HG02623 (cell line): ENCODE measurements at regions not wholly inside any gene's neighbourhood (a gene's known extent, or its start where the extent isn't known, plus 50 kb on each side); places are given as distances from the start of the nearest gene placed in this dataset.
"Not testable (repeated sequence)": the region's sequence is repeated elsewhere in the genome, so short reads cannot be mapped to it uniquely, and the experiment has no call there.

Source experiments
- ATAC-seq: cut with Tn5 transposase; IDR thresholded peaks from one replicate; pipeline ENCODE4 v1.9.1; 2021; ENCODE audit warnings: moderate library complexity; ENCODE audit not compliant: unreplicated experiment

DNA sequence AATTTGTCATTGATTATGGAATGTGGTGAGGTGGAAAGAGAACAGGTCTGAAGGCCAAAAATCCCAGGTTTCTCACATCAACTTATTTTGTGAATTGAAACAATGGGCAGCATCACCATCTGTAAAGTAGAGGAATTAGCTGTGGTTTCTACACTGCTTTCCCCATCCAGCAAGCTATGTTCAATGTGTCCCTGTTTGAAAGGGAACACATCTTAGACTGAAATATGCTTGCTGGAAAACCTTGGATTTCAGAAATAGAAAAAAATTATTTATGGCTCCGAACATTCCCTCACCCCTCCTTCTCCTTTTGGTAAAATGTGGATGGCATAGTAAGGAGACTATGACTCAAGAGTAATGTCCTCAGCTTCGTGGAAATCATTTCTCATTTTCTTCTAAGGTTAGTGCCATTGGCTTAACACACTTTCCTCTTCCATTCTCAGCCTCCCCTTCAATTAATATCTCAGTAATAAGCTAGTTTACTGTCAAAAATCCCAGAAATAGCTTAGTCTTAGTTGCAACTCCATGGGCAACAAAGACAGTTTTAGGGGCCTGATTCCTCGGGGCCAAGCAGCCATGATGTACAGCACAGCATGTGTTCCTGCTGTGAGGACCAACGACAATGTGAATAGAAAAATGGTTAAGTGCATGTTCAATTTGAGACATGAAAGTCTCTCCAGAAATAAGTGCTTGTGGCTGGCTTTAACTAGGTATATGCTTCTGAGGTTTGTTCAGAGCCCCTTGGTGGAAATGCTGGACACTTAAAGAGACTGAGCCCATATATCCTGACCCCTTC lies 205.8 kb upstream of the SLC38A2 start:
- ATAC-seq = no peak

DNA sequence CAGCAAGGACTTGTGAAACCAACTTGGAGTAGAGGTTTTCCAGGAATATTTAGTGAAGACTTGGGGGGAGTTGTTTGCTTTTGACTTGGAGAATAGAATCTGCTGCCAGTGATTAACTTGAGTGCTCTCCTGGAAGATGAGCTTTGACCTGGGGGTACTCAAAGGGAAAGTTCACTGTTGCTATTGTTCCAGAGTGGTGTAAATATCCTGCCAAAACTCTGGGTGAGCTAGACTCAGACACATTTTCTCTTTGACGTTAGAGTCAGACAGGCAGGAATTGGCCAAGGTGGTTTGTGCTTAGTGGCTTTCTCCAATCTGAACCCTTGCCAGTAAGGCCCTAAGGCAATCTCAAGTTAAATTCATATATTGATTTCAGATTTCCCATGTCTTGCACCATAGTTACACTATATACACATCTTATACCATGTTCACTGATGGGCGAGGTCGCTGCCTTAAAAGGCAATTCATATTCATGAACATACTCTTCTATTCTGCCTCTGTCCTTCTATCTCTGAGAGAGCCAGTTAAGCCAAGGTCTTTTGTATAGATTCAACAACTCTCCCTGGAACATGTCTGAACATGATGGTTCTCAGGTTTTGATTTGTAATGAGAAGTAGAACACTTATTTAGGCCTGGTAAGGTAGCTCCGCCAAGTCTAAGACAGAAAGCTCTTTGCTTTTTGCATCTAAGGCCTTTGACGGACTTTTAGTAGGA lies 204.6 kb upstream of the SLC38A2 start:
- ATAC-seq = no peak

DNA sequence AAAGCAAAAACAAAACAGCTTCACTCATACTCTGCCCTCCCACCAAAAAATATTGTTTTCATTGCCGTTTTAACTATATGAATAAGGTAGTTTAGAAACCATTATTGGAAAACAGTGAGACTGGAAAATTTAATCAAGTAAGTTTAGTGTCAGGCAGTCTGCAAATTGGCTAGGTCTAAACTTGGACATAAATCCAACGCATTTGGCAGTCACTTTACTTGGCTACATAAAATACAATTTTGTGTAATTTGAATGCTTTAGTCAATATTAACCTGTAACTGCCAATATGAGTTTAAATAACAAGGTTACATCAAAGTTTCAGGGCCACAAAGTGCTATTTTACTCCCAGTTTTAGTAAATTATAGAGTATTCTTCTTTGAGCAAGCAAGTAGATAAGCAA lies 202.3 kb upstream of the SLC38A2 start:
- no peak for ATAC-seq

DNA sequence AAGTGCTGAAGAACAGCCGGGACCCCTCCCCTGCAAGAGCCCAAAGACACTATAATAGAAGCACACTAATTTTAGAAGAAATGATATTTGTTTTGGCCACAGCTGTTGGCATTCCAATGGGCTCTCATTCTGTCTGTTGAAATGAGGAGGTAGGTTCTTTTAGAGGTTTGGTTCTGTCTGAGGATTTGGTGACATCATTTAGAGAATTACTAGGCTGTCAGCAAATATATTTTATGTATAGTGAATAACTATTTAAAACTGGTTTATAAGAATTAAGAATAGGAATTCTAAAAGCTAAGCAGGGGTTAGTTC lies 200.7 kb upstream of the SLC38A2 start:
- ATAC-seq = no peak

DNA sequence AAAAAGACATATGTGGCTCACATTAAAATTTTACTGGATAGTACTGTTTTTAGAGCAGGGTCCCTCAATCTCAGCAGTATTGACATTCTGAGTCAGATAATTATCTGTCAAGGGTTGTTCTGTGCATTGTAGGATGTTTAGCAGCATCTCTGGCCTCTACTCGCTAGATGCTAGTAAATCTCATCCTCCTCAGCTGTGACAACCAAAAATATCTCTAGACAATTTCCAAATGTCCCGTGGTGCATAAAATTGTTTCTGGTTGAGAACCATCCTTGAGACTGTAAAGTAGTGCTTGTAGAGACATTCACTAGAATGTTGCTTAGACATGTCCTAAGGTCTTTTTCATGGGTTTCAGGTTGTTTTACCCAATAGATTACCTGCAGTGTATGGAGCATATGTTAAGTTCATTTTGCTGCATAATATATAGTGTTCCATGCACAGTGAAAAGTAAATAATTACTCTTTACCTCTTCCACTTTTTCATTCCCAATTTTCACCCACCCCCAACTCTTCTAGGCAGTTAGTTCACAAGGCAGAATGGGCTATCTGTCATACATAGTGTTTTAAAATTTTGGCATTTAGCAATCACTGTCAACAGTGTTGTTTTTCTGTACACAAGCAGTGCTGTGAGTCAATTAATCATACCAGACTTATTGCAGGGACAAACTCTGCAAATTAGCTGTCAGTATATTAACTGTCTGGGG lies 200.2 kb upstream of the SLC38A2 start:
- ATAC-seq = no peak

DNA sequence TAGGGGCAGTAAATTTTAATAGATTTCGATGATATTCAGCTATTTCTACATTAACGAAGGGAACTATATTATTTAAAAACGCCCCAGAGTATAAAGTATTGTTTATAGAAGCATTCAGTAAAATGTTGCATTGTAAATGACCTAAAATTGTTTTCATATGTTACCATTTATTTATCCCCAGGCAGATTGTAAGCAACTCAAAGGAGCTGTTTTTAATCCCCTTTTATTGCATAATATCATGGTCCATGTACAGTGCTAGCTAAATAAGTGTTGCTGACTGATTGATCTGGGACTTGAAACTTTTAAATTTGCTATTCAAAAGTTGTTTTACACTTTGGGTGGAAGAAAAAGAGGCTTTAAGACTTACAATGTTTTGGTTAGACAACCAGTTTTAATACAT lies 199.0 kb upstream of the SLC38A2 start:
- no peak for ATAC-seq

DNA sequence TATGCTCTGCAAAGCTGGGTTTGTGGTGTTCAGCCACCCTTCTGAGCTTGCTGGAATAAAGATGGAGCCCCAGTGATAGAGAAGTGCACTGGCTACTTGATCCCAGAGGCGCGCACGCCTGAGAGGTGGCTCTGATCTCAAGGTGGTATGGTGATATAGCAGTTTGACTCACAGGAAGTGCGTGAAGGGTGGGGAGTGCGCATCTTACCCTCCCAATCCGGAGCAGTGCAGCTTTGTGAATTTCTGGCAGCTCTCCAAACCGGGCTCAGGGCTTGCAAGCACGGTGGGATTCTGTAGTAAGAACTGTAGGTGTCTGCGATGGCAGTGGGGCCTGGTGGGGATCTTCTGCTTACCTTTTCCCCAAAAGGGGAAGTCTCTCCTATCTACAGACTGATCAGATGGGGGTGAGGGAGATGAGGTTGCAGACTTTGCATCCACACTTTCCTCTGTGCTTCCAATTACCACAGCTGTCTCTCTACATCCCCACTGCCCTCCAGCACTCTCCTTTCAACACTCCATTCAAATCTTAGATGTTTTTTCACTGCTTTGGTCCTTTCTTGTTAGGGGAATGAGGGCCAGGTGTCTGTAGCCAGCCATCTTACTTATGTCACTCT lies 197.4 kb upstream of the SLC38A2 start:
- ATAC-seq = no peak

DNA sequence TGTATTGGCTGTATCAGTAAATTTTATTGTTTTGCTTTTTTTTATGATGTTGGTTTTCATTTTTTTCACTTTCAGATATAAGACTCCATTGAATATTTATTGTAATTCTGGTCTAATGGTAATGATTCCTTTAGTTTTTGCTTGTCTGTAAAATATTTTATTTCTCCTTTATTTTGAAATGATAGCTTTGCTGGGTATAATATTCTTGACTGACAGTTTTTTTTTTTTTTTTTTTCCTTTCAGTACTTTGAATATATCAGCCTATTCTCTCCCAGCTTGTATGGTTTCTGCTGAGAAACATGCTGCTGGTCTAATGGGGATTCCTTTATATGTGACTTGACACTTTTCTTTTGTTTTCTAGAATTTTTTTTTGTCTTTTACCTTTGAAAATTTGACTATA lies 195.1 kb upstream of the SLC38A2 start:
- no peak for ATAC-seq

DNA sequence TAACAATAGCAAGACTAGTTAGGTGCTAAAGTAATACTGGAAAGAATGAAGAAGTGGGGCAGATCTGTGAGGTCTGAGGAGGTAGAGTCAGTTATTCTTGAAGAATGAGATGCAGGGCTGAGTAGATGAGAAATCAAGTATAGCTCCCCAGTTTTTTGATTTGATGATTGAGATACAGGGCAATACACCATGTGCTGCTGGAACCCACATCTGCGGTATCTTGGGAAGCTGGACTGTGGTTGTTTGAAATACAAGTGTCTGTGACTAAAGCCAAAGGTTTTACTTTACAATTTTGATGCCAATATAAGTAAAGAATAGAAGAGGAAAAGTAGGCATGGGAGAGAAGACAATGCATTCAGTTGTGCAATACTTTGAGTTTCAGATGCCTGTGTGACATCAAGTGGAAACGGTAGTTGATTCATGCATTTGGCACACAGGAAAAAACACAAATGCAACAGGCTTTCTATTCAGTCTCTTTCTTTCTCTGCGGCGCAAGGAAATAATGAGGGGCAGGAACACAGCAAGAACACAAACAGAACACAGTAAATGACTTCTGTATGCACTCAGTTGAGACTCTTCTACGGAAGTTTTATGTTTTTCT lies 190.2 kb upstream of the SLC38A2 start:
- ATAC-seq = no peak

DNA sequence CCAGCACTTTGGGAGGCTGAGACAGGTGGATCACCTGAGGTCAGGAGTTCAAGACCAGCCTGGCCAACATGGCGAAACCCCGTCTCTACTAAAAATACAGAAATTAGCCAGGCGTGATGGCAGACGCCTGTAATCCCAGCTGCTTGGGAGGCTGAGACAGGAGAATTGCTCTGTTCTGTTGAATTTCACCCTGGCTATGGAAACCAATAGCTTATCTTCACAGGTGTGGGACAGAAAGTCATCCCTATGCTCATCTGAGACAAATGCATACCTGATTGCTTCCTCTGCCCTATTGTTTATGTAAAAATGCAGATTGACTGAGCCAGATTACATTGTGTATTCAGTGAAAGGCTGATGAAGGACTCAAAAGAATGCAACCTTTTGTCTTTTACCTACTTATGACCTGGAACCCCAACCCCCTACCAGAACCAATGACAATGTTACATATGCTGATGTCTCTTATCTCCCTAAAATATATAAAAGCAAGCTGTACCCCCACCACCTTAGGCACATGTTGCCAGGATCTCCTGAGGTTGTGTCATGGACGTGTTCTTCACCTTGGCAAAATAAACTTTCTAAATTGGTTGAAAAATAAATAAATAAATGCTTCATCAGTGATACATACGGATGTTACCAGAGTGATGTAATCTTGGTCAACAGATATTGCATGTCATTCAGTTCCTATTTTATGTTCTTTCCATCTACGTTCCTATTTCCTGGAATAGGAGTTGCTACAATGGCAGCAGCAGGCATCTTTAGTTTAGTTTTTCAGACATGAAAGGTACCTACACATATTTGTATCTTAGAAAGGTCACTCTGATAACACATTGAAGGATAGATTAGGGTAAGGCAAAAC lies 189.4 kb upstream of the SLC38A2 start:
- ATAC-seq = not testable (repeated sequence)

DNA sequence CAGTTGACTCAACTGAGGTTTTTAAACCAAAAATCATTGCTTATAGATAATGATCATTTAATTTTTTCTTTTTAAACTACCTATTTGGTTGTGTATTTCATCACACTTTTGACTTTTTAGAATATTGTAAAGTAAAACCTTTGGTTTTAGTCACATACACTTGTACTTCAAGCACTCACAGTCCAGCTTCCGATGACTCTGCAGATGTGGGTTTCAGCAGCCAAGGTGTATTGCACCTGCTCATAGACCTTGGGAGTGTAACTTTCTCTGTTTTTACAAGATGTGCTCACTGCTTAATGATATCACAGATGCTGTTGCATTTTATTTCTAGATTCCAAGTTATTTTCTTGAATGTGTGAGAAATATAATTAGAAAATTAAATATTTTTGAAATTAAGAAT lies 188.3 kb upstream of the SLC38A2 start:
- ATAC-seq = no peak

DNA sequence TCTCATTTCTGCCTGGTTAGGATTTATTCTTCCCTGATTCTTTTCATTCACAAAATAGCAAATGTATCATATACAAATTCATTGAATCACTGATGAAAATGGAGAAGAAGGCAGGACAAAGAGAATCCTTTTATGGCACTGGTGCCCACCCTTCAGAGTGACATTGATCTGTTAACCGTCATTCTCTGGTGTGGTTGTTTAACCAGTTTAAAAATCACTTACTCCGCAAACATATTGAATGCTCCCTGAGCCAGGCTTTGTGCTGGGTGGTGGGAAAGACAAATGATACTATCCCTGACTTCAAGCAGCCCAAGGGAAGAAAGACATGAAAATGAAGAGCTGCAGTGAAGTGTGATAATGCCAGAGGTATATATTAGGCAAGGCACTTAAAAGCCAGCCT lies 187.5 kb upstream of the SLC38A2 start:
- no peak for ATAC-seq

DNA sequence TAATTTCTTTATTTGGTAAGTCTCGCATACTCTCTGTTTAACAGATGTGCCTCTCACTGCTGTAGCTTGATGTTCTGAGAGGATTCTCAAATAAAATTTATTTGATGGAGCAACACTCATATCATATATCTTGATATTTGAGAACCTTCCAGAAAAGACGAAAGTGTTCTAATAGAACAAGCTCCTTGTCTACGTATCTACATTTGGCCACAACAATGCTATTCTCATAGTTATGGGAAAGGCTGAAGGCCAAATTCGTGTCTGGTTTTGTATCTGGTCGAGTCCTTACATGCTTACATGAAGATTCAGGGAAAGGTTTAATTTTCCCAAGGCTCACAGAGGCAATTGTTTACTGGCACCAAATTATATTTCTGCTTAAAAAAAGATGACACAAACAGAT lies 186.7 kb upstream of the SLC38A2 start:
- no peak for ATAC-seq

DNA sequence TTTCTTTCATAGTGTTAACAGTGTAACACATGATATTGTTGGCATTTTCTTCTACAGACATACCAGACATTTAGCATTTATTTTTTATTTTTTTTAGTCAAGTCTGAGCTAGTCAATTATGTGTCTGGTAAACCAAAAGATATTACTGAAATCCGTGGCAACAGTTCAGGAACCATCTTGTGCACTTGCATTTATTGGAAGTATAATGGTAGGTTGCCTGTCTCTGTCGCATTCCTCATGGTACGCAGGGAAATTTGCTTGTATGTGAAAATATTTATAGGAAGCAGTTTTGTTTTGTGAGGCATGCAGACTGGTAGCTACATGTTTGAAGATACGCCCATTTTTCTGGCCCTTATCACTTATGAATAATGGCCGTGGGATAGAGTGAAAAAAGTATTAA lies 186.1 kb upstream of the SLC38A2 start:
- ATAC-seq = no peak

DNA sequence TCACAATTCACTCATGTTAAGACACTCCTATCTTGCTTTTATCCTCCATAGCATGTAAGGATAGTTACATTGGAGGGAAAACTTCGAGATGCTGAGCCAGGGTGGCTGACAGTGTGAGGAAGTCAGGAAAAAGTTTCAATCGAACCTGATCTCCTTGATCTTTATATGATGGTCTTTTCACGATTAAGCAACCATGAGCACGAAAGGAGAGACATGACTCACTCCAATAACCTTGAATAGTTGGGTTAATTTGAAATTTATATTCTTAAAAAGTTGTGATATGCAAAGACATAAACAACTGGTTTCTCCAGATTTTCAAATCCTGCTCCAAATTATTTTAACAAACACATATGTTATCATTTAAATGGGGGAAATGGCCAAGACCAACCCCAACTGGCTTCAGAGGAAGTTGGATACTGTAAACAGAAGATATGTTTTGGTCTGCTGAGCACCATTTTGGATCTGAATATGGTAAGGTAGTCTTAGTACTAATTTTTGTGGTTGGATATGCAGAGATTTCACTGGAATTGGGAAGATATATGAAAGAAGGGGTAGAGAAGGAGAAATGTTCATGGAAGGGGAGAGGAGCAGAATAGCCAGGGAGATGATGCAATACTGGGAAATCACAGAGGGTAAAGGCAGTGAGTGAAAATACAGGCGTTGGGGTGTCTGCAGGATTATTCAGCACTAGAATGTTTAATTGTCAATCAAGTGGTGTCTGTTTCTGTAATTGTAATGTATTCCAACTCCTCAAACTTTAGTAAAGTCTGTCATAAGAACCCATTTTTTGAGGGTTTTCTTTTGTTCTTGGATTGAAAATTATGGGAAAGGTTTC lies 185.2 kb upstream of the SLC38A2 start:
- no peak for ATAC-seq

DNA sequence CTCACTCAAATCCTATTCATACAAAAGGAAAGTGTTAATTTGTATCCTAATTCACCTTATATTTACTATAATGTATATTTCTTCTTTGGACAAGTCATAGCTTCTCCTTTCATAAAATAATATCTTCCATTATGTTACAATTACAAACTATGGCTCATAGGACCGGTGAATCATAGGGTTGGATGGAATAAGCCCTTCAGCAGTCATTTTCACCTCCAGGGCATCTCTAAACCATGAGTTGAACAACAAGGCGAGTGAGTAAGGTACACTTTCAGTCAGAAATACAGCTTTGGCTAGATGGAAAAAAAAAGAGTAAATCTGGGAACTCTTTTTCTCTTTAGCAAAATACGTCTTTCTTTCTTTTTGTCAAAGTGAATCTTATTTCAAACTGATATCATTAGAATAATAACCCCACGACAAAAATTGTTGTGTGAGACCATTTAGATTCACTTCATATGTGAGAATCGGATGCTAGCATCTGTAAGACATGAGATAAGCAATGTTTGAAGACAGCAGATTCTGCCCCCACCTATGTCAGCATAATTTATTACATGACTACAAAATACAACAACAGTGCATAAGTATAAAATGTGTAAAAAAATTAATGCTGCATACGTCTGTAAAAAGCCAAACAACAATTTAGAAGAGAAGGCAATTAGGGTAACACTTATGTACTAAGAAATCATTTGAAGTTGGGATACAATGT lies 184.4 kb upstream of the SLC38A2 start:
- ATAC-seq = no peak

DNA sequence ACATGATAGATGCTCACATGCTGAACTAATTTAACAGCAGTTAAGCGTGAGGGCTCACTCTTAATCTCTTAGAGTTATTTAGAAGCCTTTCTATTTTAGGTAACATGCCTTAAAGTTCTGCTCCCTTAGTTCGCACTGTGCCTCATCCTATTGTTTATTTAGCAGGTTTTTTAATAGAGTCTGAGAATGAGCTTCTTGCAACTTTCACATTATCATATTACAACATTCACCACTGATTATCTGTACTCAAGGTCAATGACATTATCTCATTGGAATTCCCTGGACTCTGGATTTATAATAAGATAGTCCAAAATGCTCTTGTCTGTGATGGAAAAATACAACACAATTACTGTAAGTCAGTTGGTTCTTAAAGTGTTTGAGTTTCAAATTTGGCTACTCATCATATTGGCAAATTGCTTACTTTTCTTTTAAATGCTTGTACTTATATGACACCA lies 183.6 kb upstream of the SLC38A2 start:
- no peak for ATAC-seq

DNA sequence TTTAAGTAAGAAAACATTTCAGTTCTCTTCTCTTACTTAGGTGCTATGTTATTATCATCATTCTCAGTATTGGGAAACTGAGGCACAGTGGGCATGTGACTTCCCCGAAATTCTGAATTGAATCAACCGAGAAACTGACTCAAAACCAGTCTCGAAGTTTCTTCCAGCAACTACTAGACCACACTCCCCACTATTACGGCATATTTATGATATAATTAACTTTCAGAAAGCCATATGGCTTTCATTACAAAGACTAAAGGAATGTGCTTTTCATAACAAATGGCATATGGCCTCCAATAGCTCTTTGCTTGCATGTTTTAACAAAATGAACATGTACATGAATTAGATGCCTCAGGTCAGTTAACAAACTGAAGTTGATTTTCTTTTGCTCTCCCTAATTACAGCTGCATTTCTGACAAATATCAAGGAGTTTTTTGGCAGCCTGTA lies 182.9 kb upstream of the SLC38A2 start:
- no peak for ATAC-seq

DNA sequence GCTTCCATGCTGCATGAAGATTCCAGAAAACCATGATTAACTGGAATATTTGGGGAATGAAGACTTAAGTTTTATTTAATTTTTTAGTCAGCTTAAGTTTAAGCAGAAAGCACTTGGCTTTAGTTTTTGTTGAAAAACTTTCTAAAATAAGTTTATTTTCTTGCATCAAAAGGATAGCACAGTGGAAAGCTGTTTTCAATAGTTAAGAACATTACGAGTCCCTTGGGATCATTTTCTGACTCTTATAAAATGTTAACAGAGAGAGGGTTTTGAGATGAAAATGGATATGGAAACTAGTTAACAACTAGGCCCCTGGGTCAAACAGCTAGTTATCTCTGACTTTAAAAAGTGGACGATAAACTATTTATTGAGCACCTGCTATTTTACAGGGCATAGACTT lies 181.9 kb upstream of the SLC38A2 start:
- no peak for ATAC-seq
